C4-2B (cell line): ENCODE measurements at regions not wholly inside any gene's neighbourhood (a gene's known extent, or its start where the extent isn't known, plus 50 kb on each side); places are given as distances from the start of the nearest gene placed in this dataset.
"Not testable (repeated sequence)": the region's sequence is repeated elsewhere in the genome, so short reads cannot be mapped to it uniquely, and the experiment has no call there.

Experiments used
- ZFX ChIP-seq: fragments of 450-650 bp; IDR thresholded peaks from 2 replicates; pipeline ENCODE4 v1.6.1; 2017
- TF ChIP-seq, protein P1 (sequence below): fragments of 450-650 bp; conservative IDR thresholded peaks from 2 replicates; pipeline ENCODE4 v1.5.1; 2017; ENCODE audit warnings: mild to moderate bottlenecking

- TF ChIP-seq, protein P1, sequence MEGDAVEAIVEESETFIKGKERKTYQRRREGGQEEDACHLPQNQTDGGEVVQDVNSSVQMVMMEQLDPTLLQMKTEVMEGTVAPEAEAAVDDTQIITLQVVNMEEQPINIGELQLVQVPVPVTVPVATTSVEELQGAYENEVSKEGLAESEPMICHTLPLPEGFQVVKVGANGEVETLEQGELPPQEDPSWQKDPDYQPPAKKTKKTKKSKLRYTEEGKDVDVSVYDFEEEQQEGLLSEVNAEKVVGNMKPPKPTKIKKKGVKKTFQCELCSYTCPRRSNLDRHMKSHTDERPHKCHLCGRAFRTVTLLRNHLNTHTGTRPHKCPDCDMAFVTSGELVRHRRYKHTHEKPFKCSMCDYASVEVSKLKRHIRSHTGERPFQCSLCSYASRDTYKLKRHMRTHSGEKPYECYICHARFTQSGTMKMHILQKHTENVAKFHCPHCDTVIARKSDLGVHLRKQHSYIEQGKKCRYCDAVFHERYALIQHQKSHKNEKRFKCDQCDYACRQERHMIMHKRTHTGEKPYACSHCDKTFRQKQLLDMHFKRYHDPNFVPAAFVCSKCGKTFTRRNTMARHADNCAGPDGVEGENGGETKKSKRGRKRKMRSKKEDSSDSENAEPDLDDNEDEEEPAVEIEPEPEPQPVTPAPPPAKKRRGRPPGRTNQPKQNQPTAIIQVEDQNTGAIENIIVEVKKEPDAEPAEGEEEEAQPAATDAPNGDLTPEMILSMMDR: not testable (repeated sequence)
- not testable (repeated sequence) for TF ChIP-seq ZFX
These were observed 134.9 kb upstream of the ERV3-1 start for GRCh38 chr7:65141405-65141778.
